Breast epithelium (tissue), 4 donors: ENCODE measurements at regions not wholly inside any gene's neighbourhood (a gene's known extent, or its start where the extent isn't known, plus 50 kb on each side); places are given as distances from the start of the nearest gene placed in this dataset.

ENCODE experiments used
- DNase-seq, 2 donors: peaks; one replicate each; pipeline ENCODE4 v3.0.0-alpha.2; 2019; ENCODE audit warnings: low spot score in 2 of 2
- H3K27ac ChIP-seq, 2 donors: fragments of 200-600 bp; sonication (generic) in 1 of 2; one replicate each; pipeline ENCODE4 v1.5.1; 2016 to 2019; ENCODE audit warnings: mild to moderate bottlenecking in 1 of 2
- H3K27me3 ChIP-seq, 2 donors: fragments of 200-600 bp; sonication (generic) in 1 of 2; one replicate each; pipeline versions ENCODE4 v1.5.1 to v1.6.0; 2017 to 2019; ENCODE audit warnings: control low read depth in 1 of 2, mild to moderate bottlenecking in 1 of 2
- H3K36me3 ChIP-seq: fragments of 200-600 bp; one replicate; pipeline ENCODE4 v1.5.1; 2019
- H3K4me1 ChIP-seq, 2 donors: fragments of 200-600 bp; sonication (generic); one replicate each; pipeline ENCODE4 v1.5.1; 2016 to 2019; ENCODE audit warnings: control low read depth in 1 of 2
- H3K4me3 ChIP-seq, 3 donors: fragments of 200-600 bp; sonication (generic); 1 replicate in 2 of 3; 2 replicates in 1 of 3; pipeline ENCODE4 v1.5.1; 2016 to 2019; ENCODE audit warnings: mild to moderate bottlenecking in 3 of 3, moderate library complexity in 2 of 3
- H3K9me3 ChIP-seq, 2 donors: fragments of 200-600 bp; sonication (generic) in 1 of 2; one replicate each; pipeline ENCODE4 v1.5.1; 2016 to 2019; ENCODE audit warnings: control low read depth in 1 of 2
- CTCF ChIP-seq, 3 donors: fragments of 450-650 bp; IDR thresholded peaks; one replicate each; pipeline ENCODE4 v1.5.1; 2016 to 2017; ENCODE audit warnings: antibody characterized with exemption in 3 of 3, mild to moderate bottlenecking in 3 of 3, moderate library complexity in 3 of 3
- POLR2A ChIP-seq: fragments of 450-650 bp; IDR thresholded peaks from one replicate; pipeline ENCODE4 v1.6.1; 2016; ENCODE audit warnings: antibody characterized with exemption, mild to moderate bottlenecking, moderate library complexity
- POLR2AphosphoS5 ChIP-seq, 3 donors: sonication (generic); formaldehyde crosslinking; IDR thresholded peaks; one replicate each; pipeline ENCODE4 v1.6.1; 2017; ENCODE audit warnings: antibody characterized with exemption in 3 of 3
- intact Hi-C: fragments of 100-400 bp; cut with DNase I; formaldehyde crosslinking; loops from one replicate; pipeline ENCODE4 v1.15.1; 2023; ENCODE audit warnings: low total_unique reads

- Histone ChIP-seq H3K4me3 (no peak overlapping the region), H3K27me3 (no peaks in the 10 kb centered on the region), H3K36me3 (no peaks in the 10 kb centered on the region), H3K9me3 (no peaks in the 10 kb centered on the region), H3K4me1 (no peaks in the 10 kb centered on the region), H3K27ac (no peak overlapping the region)
- intact Hi-C loops: loop anchor here (10.0 kb wide), 1 partner anchor 790 kb away; no protein-coding TSS in a partner anchor
- TF ChIP-seq CTCF (IDR thresholded peaks at IDR 0.05): peak in 1 of 3 donors; percentile 25
- TF ChIP-seq POLR2A: no peak
- no peak for TF ChIP-seq POLR2AphosphoS5 (IDR thresholded peaks at IDR 0.05)
- no peak for DNase-seq
These were observed 522.6 kb upstream of the SEMA6D start for GRCh38 chr15:47194718-47195117.

GRCh38 chr15:47196048-47196447 lies 521.3 kb upstream of the SEMA6D start:
- TF ChIP-seq CTCF (IDR thresholded peaks at IDR 0.05) (peak; percentile 59 to 91 (median 82)), POLR2AphosphoS5 (IDR thresholded peaks at IDR 0.05) (peak in 1 of 3 donors; percentile 35), POLR2A (no peak)
- no peaks in the 10 kb centered on the region for H3K9me3 ChIP-seq
- H3K27ac ChIP-seq: no peak overlapping the region
- H3K27me3 ChIP-seq: no peaks in the 10 kb centered on the region
- no peaks in the 10 kb centered on the region for H3K36me3 ChIP-seq
- DNase-seq: peak; percentile 67 to 72
- intact Hi-C loops: loop anchor here (10.0 kb wide), 1 partner anchor 789 kb away; no protein-coding TSS in a partner anchor
- H3K4me1 ChIP-seq: no peaks in the 10 kb centered on the region
- H3K4me3 ChIP-seq: no peak overlapping the region

DNA sequence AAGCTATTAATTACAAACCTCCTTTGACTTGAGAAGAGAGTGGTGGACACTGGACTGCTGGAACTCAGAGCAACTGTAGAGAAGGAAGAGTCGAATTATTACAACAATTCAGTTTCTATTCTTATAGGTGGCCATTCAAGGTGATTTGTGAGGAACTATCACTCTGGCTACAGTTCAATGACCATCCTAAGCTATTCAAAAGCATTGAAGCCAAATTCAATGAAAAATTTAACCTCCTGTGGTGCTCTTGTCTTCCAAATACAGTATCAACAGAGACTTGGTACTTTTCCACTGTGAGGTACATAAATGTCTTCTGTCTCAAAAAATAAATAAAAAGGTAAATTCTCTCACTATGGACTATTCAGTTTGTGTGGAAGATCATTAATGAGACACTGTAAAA lies 513.3 kb upstream of the SEMA6D start:
- DNase-seq: no peak
- no peaks in the 10 kb centered on the region for H3K27me3 ChIP-seq
- TF ChIP-seq POLR2A (no peak), POLR2AphosphoS5 (IDR thresholded peaks at IDR 0.05) (no peak)
- intact Hi-C loops: no loop called here
- H3K9me3 ChIP-seq: no peaks in the 10 kb centered on the region
- no peaks in the 10 kb centered on the region for H3K4me1 ChIP-seq
- no peaks in the 10 kb centered on the region for H3K36me3 ChIP-seq
- H3K27ac ChIP-seq: no peak overlapping the region
- H3K4me3 ChIP-seq: no peak overlapping the region

DNA sequence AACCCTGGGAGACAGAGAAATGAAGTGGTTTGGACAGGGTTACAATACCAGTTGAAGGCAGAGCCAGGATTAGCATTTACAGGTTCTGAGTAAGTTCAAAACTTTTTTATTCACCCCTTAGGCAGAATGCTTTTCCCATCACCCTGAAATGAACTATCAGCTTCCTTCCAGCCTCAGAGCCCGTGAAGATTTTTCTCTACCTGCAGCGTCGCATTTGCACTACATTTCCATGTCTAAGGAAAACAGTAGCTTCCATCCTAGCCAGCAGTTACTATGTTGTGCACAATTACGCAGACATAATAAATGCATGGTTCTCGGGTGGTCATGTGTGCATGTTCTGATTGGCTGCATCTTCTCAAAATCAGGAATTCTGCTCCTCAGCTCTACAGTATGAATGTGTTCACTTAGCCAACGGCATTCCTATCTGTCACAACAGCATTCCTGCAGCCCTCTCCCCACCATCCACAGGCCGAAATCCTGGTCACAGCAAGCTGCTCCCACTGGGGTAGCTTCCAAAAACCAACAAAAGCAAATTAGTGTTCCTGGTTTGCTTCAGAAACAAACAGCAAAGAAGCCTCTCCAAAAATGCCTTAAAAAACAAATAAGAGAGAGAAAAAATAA lies 510.8 kb upstream of the SEMA6D start:
- intact Hi-C loops: no loop called here
- DNase-seq: no peak
- no peak overlapping the region for H3K27ac ChIP-seq

GRCh38 chr15:47209591-47209990 lies 507.7 kb upstream of the SEMA6D start:
- no peak for DNase-seq
- no peak overlapping the region for H3K4me3 ChIP-seq
- TF ChIP-seq POLR2AphosphoS5 (IDR thresholded peaks at IDR 0.05) (no peak), POLR2A (no peak), CTCF (IDR thresholded peaks at IDR 0.05) (no peak)
- no peaks in the 10 kb centered on the region for H3K27me3 ChIP-seq
- no peak overlapping the region for H3K27ac ChIP-seq
- no peaks in the 10 kb centered on the region for H3K36me3 ChIP-seq
- no peaks in the 10 kb centered on the region for H3K4me1 ChIP-seq
- intact Hi-C loops: no loop called here
- no peaks in the 10 kb centered on the region for H3K9me3 ChIP-seq

More for the DNA sequence above, 510.8 kb upstream of the SEMA6D start:
- Histone ChIP-seq H3K9me3 (no peaks in the 10 kb centered on the region), H3K4me1 (no peaks in the 10 kb centered on the region), H3K4me3 (no peak overlapping the region), H3K27me3 (no peaks in the 10 kb centered on the region), H3K36me3 (no peaks in the 10 kb centered on the region)
- TF ChIP-seq CTCF (IDR thresholded peaks at IDR 0.05) (no peak), POLR2A (no peak), POLR2AphosphoS5 (IDR thresholded peaks at IDR 0.05) (no peak)
